SK-MEL-5 (cell line): ENCODE measurements at regions not wholly inside any gene's neighbourhood (a gene's known extent, or its start where the extent isn't known, plus 50 kb on each side); places are given as distances from the start of the nearest gene placed in this dataset.

ENCODE experiments used
- DNase-seq: peaks from one replicate; pipeline ENCODE4 v3.0.0-alpha.2; 2016; ENCODE audit warnings: low read depth, low spot score
- in situ Hi-C: cut with HindIII; loops from 2 replicates; pipeline ENCODE4 v1.10.0; 2016; ENCODE audit warnings: low sequenced_read_pairs, high pct_unique_total_duplicates, low pct_unique_long_range_greater_than_20kb

DNA sequence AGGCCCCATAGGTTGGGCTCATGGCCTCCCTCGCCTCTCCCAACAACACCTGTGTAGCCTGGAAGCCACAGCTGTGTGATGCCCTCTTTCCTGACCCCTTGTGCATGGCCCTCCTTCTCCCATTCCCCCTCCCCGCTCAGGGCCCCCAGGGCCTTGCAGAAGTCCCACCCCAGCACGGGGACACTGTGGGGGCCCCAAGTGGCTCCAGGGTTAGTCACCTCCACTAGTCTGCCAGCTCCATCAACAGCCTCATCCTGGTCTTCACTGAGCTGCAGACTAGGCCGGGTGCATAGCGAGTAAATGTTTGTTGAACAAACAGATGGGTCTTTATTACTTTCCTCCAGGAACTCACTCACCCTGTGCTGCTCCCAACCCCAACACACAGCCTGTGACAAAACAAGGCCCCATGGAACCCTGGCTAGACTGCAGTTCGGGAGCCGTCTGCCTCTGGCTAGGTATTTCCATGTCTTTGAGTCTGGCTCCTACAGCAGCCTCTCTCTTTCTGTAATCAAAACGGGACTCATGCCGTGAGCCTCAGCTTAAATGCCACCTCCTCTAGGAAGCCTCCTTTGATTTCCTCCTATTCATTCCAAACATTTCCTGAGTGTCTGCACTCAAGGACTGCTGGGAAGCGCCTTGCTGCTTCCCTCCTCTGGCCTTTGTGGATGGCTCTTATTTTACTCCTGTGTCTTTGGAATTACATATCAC lies 109.9 kb upstream of the ID2 start:
- in situ Hi-C loops, result no loop called here
- DNase-seq, result no peak

DNA sequence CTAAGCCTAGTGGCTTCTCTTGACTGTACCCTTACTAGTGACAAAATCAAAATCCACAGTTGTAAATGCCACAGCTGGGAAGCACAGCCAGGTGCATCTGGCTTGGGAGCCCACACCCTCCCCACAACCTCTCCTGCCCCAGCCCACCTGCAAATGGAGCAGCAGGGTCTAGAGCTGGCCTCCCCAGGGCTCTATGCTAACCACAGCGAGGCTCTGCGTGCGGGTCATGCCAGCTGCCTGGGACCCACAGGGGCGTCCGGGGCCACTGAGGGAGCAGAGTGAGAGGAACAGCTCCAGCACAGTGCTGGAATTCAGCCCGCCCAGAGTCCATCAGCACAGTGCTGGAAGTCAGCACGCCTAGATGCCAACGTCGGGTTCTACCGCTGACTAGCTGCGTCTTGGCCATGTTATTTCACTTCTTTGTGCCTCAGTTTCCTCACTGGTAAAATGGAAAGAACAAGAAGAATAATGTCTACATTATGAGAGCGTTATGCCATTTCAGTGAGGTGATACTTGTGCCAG lies 109.1 kb upstream of the ID2 start:
- DNase-seq, result no peak
- in situ Hi-C loops, result no loop called here

DNA sequence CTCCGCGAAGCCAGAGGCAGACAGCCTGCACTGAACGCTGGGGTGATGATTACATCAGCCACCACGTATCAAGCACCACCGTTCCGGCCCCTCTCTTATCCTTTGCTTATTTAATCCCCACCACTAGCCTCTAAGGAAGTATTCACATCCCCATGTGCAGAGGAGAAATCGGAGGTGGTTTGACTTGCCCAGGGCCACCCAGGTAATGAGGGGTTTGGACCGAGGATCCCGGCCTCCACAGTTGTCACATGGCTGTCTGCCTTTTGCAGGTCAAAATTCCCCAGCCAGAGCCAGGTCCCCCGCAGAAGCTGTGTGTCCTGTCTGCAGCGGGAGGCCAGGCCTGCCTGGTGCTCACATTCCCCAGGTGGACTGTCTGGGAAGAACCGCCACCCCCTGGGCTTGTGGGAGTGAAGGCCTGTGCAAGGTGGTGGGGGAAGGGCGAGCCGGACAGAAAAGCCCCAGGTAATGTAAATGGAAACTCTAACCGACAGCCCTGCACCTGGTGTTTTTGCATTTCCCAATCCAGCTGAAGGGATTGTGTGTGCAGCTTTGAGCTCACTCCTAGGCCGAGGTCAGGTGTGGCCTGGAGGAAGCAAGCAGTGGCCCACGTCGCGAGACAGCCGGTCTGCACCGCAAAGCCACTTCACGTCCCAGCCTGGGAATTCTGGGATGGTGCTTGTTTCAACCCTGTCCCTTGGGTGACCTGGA lies 108.5 kb upstream of the ID2 start:
- in situ Hi-C loops, result no loop called here
- no peak for DNase-seq

DNA sequence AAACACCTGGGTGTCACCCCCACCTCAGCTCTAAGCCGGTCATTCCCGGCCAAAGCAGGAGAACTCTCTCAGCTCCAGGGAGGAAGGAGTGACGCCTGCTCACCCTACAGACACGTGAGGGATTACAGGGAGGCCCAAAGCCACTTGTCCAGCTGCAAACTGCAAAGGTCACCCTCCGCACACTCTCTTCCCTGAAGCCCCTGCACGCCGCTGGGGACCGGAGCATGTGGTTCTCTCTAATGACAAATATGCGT lies 108.0 kb upstream of the ID2 start:
- no peak for DNase-seq
- in situ Hi-C loops, result no loop called here

DNA sequence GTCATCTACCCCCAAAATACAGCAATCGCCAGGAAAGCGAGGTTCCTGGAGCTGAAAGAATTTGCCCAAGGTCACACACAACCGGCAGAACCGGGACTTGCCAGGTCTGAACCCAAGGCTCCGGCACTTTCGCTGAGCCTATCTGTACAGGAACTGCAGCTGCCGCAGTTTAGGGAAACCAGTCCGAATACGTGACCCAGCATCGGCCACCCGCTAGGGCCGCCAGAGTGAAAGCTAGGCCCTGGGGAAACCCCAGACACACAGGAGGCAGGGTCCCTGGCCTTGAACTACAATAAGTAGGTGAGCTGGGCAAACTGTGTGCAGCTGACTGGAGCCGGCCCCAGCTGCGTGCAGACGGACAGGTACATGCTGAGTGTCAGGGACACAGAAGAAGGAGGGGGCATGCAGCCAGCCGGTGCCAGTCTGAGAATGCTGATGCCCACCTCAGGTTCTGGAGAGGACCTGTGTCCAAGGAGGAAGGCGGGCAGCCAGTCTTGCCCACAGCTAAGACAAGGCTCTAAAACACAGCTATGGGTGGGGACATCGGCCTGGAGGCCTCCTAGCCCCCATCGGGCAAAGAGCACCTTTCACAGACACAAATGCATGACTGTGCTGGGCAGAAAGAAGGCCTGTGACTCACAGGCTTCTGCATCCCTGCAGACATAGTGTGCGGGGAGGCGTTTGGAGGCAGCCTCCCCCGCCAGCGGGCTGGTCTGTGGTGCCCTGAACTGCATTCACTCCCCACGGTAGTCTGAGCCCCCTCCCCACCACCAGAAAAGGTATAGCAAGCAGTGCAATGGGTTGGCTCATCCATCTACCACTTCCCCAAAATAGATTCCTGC lies 107.4 kb upstream of the ID2 start:
- in situ Hi-C loops, result no loop called here
- DNase-seq, result no peak

DNA sequence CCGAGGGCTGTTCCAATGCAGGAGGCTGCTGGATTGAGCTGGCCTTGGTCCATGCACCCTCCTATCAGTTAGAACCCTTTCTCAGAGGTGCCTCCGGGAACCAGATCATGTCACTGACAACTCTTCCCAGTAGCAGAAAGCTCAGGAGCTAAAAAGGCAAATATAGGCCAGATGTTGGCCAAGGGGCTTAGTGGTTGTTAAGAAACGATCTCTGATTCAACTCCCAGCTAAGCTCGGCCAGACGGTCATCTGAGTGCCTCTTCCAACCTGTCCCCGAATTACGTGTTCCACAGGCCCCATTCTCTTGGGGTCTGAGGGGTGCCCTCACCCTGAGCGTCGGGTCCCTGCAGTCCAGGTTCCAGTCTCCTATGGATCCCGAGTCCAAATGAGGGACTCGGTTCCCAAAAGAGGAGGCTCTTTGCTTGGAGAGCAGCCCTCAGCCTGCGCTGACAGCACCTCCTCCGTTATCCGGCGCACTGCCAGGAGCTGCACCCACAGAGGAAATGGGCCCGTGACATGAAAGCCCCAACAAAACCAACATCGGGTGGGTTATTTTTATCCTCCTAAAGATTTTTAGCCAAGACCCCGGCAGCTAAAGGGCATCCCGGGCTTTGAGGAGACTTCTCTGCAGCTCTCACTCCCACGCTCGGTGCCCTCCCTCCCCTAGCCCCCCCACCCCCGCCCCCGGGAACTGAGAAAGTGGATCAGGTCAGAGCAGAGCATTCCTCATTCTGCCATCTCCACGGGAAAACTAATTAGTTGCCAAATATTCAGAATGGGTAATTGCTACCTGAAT lies 106.6 kb upstream of the ID2 start:
- no peak for DNase-seq
- in situ Hi-C loops, result no loop called here

DNA sequence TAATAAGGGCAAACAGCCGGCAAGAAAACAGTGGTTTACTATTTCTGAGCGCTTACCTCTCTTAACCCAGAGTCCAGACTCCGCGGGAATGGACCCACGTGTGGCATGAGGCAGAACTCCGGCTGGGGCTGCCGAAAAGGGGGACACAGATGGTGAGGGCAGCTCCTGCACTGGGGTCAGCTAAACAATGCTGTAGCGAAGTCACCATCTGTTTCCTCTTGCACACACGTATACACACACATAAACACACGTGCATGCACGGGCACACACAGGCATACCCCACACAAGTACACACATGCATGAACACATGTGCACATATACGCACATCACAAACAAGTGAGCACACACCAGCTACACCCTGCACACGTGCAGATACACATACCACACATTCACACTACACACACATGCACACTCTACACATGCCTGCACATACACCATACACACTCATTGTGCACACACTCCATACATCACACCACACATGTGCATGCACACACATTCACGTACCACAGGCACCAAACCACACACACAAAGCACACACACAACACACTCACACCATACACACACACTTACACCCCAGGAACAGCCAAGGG lies 105.9 kb upstream of the ID2 start:
- DNase-seq, result no peak

DNA sequence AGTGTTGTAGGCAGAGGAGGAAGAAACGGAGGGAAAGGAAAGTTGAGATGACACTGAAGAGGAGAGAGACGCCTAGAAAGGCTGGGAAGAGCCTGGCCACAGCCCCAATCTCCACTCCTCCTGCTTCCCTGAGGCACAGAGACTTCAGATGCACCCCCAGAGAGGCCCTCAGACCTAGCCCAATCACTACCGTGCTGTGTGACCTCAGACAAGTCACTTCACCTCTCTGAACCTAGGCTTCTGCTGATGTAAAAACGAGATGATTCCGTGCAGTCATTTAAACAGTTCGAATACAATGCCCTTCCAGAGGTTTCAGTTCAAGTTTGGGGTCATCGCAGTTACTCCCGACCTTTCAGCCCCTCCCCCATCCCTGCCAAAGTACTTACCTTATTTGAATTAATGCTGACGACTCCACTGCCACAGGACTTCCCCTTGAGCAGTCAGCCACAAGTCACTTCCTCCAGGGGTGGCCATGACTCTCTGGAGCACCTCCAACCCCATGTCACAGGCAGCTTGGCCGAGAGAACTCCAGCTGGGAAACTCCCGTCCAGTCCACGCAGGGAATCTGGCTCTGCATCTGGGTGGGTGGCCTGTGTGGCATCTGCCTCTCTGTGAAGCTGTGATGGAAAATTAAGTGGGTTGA lies 105.2 kb upstream of the ID2 start:
- in situ Hi-C loops, result no loop called here
- DNase-seq, result no peak

More for the DNA sequence above, 105.9 kb upstream of the ID2 start:
- in situ Hi-C loops, result no loop called here

DNA sequence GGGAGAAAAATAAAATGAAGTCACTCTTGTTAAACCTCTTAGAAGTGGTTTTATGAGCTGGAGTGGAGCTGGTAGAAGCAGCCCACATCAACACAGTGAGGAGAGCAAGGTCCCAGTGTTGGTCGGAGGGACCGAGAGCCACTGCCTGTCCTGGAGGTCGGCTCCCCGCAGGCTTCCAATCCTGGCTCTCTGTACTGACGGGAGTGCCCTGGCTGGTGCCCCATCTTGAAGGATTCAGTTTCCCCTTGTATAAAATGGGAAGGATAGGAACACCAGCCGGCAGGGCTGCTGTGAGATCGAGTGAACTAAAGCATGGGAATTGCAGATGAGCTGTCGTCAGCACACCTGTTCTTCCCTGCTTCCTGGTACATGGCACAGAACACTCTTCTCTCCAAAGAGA lies 104.3 kb upstream of the ID2 start:
- in situ Hi-C loops, result no loop called here
- no peak for DNase-seq

DNA sequence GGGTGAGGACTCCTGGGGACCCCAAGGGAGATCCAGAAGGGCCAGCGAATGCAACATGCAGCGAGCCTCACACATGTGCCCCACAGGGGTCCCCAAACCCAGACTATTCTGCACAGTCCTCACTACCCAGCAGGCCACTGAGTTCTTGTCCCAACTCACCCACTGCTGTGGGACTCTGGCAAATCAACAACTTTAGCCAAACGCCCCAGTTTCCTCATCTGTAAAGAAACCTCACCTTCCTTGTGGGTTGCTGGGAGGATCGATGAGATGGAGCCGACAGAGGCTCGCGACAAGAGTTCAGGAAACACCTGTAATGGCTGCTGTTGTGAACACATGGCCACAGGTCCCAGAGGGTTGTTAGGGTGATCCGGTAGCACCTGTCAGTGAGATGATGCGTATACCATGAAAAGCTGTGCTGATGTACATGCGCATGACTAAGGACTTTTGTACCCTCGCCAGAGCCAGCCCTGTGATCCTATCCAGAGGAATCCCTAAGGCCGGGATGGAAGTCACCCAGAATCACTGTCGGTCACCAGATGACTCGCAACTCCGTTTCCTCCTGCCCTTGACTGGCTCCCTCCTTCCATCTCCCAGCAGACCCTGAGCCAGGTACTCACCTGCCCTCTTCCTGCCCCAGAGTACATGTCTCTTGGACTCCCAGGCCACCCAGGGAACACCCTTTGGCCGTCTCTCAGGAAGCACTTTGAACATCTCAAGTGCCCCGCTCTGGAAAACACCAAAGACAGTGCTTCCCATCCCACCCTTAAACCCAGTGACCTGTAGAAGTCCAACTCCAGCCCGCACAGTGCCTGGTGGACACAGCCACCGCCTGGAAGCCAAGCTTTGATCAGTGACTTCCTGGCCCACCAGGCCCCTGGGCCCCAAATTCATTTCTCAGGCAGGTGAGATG lies 103.3 kb upstream of the ID2 start:
- in situ Hi-C loops, result no loop called here
- DNase-seq, result no peak

DNA sequence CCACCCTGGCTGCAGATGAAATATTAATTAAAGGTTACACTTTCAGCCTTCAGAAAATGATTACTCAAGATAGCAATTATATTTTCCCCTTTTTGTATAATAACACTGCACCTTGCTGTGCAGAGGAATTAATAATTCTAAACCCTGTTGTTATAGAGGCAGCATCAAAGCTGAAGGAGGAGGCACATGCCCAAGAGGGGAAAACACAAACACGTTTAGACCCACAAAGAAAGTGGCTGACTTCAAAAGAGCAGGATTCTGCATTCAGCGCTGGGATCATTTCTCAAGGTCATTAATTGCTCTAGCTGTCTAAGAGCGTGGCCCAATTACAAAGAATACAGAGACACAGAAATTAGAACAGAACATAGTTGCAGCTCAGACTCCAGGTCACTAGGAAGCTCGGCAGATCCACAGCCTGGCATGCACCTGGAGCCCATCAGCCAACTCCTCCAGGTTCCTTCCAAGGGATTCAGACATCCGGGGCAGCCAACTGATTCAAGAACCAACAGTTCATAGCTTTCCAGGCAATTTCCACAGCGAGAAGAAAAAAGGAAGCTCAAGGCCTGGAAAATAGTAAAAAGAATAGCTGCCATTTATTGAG lies 102.3 kb upstream of the ID2 start:
- no peak for DNase-seq
- in situ Hi-C loops, result no loop called here

DNA sequence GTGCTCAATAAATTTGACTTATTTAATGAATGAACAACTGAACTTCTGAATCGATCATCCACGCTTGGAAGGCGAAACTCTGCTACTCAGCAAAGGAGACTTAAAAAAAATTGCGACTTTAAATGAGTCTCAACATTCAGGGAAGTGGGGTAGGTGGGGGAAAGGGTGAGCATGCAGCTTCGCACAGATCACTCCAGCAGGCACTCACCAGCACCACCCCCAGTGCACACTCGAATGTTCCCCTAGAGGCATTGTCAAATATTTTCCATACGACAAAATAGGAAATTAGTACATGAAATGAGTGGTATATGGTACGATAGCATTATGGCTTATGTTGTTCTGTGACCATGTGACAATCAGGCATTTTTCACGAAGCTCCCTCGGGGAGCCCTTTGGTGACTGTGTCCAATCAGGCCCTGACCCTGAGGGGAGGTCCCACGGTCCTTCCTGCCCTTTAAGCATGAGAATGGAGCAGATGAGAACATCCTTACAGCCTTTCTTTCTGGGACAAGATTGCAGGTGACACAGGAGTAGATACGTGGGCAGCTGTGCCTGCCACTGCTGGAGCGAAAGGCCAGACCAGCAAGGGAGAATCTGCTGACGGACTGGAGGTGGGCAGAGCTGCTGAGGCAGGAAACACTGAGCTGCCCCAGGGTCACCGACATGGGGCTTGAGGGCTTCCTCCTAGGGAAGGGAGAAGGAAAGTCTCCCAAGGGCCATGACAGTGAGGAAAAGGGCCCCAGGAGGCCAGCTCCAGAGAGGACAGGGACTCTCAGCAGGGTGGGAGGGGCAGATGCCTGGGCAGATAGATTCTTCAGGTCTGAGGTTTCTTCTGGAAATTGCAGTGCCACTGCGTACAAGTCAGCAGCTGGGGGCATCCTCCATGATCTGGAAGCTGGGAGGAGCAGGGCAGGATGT lies 101.3 kb upstream of the ID2 start:
- no peak for DNase-seq
- in situ Hi-C loops, result no loop called here

DNA sequence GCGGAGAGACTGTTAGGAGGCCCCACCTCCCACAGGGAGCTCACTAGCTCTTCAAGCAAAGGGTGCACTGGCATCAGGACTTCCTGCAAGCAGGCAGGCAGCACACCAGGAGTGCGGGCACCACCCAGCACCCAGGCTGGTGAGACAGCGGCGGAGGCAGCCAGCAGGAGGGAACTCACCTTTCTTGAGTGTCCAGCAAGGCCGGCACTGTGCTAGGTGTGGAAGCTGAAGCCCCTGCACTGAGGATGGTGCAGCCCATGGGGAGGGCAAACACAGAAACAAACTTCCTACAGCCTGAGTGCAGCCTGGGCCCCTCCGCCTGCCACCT lies 100.7 kb upstream of the ID2 start:
- in situ Hi-C loops, result no loop called here

DNA sequence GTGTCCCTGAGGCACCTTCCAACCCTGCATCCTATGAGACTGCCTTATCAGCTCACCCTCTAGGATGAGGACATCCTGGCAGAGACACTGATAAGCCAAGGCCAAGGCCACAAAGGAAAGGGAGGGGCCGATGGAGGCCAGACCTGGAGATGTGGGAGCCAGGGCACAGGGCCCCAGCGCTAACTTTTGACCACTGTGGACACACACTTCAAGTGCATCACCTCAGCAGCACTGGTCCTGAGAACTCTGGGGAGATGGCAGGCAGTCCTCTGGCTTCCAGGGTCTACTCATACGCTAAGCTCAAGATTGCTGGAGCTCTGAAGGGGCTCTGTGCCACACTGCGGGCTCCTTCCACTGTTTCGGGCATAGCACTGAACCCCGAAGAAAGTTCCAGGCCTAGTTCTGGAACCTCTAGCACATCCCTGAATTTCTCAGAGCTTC lies 100.2 kb upstream of the ID2 start:
- DNase-seq, result no peak
- in situ Hi-C loops, result no loop called here

More for the DNA sequence above, 100.7 kb upstream of the ID2 start:
- DNase-seq, result no peak

DNA sequence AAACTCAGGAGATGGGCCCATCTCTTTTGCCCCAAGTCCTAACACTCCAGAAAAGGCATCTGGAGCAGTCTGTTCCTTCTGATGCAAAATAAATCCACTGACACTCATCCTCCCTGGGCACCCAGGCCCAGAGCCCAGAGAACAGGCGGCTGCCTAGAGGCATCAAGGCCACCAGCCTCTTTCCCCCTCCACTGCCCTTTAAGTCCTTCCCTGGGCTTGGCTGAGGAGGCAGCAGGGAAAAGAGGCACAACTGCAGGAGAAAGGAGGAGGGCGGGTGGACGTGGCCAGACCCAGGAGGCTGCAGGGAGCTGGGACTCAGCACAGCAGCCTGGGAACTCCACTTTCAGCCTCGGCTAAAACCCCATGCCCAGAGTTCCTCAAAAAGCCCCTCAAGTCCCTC lies 99.7 kb upstream of the ID2 start:
- in situ Hi-C loops, result no loop called here
- DNase-seq, result no peak
